AG08396 (cell line): ENCODE measurements at regions not wholly inside any gene's neighbourhood (a gene's known extent, or its start where the extent isn't known, plus 50 kb on each side); places are given as distances from the start of the nearest gene placed in this dataset.
"Not testable (repeated sequence)": the region's sequence is repeated elsewhere in the genome, so short reads cannot be mapped to it uniquely, and the experiment has no call there.

Source experiments
- DNase-seq: peaks from one replicate; pipeline ENCODE4 v3.0.0; 2012; ENCODE audit warnings: low spot score, mixed read lengths

DNA sequence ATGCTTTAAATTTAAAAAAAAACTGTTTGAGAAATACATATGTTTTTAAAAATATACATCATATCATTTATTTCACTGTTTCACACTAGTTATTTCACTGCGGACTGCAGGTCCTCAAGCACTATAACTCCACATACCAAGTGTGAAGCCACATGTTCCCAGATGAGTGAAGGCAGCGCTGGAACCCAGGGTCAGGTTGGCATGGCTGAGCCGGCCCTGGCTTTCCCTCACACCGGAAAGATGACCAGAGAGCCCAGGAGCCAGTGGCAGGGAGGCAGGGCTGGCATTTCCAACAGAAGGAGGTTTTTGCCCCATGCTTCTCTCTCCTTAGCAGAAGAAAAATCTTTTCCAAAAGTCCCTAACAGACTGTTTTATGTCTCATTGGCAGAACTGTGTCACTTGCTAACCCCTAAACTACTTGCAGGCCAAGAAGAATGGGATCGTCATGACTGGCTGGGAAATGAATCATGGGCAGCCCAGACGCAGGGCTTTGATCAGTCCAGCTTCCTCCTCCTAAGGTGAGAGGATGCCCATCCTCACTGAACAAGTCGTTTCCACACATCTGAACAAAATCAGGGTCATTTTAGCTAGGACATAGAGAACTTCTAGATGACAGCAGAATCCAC, 287.6 kb upstream of the HNRNPA3 start:
- DNase-seq, result no peak

DNA sequence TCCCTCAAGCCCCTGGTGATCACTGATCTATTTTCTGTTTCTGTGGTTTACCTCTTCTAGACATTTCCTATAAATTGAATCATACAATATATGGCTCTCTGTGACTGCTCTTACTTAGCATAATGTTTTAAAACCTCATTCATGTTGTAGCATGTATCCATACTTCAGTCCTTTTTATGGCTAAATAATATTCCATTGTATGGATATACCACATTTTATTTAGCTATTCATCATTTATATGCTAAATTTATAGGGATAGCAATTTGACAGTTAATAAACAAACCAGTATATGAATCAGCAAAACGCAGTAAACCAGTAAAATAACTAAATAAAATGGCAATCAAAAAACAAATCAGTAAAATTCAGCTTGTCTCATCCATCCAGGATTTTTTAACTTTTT, 286.1 kb upstream of the HNRNPA3 start:
- no peak for DNase-seq

DNA sequence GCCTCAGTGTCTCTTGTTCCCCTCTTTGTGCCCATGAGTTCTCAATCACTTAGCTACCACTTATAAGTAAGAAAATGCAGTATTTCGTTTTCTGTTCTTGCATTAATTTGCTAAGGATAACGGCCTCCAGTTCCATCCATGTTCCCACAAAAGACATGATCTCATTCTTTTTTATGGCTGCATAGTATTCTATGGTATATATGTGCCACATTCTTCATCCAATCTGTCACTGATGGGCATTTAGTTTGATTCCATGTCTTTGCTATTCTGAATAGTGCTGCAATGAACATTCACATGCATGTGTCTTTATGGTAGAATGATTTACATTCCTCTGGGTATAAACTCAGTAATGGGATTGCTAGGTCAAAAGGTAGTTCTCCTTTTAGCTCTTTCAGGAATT, 283.2 kb upstream of the HNRNPA3 start:
- not testable (repeated sequence) for DNase-seq

DNA sequence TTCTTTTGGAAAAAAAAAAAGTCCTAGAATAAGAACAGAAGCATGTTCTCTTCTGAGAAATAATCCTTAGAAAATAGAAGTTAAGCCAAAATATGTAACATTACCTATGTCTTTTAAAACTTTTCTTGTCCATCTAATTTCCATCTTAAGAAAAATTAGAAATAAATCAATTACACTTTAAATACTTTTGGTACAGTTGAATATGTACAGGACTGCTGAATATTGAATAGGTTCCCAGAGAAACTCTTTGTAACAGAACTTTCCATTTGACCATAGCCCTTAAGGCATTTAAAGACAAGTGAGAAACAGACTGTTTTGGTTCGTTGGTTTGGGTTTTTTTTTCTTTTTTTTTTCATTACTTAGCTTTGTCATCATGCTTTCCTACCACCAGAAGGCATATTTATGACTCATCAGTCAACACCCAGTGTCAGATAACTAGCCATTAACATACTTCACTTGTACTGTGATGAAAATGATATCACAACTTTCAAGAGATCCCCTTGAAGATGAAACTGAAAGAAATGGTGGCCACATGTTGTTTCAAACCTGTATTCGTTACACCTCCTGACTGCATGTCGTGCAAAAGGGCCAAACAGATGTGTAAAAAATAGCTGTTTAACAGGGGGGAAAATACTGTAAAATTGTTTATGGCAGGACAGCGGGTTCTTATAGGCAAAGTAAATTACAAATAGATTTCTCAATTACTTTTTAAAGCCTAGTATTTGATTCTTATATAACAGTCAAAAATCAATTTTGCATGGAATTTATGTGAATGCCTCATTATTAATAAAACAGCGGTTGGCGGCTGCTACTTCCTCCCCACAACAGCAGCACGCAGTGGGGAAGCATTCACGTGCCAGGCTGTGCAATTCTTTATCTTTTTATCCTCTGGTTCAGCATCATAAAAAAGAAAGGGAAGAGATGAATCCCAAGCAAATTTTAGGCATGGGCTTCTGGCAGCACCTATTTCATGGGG, 280.7 kb upstream of the HNRNPA3 start:
- DNase-seq, result no peak

DNA sequence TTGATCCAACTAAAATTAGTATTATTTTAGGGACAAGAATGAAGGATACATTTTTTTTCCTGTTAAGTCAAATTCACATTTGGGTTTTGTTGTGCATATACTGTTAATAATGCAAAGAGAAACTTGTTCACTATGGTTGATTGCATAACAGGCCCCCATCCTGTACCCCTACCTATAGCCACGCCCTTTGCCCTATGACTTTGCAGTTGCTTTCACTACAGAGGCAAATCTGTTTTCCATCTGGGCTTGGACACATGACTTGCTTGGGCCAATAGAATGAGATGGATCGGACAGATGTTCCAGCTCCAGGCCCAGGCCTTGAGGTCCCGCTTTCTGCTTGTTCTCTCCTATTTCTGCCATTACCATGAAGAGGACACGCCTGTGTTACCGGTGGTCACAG, 278.5 kb upstream of the HNRNPA3 start:
- no peak for DNase-seq

DNA sequence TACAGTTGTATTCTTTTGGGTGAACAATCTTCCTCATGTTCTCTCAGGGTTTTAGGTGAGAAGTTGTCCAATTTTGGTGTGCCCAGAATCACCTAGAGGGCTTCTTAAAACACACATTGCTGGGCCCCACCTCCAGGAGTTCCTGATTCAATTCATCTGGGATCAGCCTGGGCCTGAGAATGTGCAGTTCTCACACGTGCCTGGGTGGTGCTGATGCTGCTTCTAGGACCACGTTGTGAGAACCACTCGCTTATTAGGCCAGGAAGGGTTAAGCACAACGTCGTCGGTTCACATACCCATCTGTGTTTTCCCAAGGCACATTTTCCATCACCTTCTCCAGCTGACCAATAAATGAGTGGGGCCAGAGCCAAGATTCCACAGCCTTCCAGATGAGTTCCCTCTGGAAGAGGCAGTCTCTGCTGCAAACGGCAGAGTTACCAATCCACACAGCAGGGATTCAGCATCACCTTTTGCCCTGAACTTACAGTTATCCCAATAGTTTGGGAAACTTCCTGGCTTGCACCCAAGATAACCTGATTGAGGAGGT, 277.7 kb upstream of the HNRNPA3 start:
- no peak for DNase-seq

DNA sequence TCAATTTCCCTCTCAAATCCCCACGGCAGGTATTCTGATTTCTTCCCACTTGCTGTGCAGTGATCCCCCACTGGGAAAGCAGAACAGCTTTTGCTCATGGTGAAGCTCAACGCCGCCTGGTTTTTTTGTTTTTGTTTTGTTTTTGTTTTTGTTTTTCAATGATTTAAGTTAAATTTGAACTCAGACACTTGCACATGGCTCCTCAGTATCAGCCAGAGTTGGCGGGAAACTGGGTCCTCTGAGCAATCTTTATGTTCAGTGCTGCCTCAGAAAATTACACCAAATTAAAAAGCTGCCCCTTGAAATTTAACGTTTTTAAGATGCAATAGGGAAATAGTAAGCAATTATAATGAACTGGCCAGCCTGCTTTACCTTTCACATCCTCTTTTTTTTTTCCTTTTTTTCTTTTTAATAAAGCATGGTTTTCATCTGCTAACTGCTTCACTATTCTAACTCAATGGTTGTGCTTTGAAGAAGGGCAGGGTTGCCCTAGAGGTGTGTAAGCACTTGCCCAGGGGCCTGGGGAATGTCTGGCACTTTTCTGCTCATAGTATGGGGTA, 277.0 kb upstream of the HNRNPA3 start:
- DNase-seq, result no peak

DNA sequence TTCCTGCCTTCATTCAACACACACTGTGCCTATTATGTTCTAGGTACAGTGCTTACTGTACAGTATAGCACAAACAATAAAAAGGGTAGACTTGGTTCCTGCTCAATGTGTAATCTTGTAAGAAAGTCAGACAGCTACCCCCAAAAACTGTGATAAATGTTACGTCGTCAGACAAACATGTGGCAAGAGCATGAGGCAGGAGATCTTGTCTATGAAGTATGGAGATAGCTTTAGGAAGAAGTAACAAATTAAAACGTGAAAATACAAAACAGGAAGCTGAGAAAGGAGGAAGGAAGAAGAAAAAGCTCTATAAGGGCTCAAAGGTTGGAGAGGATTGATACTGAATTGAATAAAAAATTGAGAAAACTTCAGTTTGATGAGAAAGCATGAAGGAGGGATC, 276.2 kb upstream of the HNRNPA3 start:
- DNase-seq, result no peak

DNA sequence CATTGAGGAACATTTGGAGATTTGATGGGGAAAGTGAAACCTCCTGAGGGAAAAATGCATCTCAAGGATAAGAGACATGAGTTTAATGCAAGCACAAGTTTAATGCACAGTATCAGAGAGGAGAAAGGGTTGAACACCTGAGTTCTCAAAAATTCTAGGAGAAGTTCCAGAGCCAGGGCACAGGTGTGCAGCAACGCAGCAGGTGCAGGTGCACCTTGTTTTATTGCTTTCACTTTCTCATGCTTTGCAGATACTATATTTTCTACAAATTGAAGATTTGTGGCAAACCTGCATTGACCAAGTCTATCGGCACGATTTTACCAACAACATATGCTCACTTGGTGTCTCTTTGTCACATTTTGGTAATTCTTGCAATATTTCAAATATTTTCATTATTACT, 267.6 kb upstream of the HNRNPA3 start:
- DNase-seq, result no peak

DNA sequence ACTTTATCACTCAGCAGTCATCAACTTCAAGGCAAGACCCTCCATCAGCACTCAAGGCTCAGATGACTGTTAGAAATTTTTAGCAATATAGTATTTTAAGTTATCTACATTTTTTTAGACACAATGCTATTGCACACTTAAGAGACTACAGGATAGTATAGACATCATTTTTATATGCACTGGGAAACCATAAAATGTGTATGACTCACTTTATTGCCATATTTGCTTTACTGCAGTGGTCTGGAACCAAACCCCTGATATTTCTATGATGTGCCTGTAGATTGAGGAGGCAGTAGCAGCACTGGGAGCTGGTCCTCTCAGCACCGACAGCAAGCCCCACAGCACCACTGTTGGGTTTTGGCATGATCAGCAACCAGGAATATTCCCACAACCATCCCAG, 264.8 kb upstream of the HNRNPA3 start:
- no peak for DNase-seq

DNA sequence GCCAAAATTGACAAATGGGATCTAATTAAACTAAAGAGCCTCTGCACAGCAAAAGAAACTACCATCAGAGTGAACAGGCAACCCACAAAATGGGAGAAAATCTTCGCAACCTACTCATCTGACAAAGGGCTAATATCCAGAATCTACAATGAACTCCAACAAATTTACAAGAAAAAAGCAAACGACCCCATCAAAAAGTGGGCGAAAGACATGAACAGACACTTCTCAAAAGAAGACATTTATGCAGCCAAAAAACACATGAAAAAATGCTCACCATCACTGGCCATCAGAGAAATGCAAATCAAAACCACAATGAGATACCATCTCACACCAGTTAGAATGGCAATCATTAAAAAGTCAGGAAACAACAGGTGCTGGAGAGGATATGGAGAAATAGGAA, 261.4 kb upstream of the HNRNPA3 start:
- not testable (repeated sequence) for DNase-seq

DNA sequence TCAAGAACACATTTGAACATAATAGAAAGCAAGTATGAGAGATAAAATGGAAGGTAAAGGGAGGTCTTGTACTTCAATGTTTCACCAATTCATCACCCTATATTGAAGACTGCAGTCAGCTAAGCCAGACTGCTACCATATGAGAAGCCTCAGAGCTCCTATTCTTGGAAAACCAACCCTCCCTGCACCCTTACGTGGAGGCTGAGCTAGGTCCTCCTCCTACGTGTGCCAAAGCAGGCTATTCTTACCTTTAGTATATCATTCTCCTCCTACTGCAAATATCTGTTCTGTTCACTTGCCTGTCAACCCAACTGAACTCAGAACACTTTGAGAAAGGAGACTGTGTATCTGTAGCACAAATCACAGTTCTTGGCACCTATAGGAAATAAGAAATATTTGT, 255.8 kb upstream of the HNRNPA3 start:
- no peak for DNase-seq

DNA sequence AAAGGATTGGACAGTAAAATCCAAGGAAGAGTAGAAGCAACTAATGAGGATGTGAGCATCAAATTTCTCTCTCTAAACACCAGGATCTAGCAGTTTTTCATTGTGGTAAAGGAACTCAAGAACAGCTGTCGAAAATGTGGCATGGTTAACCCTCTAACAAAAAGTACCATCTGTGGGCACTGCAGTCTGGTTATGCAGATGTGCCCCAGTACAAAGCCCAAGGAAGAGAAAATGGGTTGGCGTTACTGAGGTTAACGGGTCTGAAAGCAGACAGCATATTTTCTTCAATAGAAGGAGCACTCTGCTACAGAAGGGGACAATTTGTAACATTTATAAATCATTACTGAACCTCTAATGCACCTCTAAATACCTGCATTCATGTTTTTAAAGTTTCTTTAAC, 253.0 kb upstream of the HNRNPA3 start:
- DNase-seq, result no peak

DNA sequence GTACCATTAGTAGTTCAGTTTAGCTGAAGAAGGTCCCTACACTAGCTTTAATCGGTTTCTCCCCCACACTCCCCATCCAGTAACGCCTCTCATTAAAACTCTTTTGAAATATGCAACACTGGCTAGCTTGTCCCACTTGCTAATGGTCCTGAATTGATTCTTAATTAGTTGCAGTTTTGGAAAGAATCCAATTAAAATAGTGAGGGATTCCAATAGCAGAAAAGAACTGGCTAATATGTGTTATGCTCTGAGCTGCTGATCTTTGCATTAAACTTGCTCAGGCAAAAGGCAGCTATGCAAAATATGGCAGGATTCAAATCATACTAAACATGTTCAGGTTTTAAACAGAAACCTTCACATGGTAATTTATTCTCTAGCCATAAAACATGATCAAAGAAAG, 252.5 kb upstream of the HNRNPA3 start:
- no peak for DNase-seq

DNA sequence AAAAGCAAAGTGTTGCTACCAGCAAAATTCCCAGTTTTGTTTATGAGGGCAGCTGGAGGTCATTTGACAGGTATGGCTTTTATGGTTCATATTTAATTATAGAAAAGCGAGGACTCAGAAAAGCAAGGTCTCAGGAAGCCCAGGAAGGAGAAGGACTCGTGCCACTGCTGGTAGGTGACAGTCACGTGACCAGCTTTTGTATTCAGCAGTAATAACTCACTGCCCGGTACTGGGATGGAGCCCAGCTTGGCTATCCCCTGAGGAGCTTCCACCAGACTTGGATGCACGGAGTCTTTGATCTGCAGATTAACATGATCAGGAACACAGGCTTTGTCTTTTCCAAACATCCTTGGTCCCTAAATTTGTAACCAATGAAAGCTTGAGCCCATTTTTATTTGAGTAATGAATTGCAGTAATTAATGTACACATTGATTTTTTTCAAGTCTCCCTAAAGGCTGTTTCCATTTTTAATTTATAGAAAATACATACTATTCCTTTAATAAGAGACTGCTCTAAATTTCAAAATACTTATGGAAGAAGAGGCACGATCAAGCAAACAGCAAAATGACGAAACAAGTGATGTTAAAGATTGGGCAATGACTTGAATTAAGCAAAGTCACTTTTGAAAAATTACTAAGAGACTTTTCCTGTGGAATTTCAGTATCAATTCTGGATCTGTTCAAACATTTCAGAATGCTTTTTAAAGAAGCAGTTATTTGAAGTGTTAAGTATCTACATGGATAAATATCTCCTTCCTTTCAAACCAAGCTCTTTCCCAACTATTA, 251.7 kb upstream of the HNRNPA3 start:
- no peak for DNase-seq

DNA sequence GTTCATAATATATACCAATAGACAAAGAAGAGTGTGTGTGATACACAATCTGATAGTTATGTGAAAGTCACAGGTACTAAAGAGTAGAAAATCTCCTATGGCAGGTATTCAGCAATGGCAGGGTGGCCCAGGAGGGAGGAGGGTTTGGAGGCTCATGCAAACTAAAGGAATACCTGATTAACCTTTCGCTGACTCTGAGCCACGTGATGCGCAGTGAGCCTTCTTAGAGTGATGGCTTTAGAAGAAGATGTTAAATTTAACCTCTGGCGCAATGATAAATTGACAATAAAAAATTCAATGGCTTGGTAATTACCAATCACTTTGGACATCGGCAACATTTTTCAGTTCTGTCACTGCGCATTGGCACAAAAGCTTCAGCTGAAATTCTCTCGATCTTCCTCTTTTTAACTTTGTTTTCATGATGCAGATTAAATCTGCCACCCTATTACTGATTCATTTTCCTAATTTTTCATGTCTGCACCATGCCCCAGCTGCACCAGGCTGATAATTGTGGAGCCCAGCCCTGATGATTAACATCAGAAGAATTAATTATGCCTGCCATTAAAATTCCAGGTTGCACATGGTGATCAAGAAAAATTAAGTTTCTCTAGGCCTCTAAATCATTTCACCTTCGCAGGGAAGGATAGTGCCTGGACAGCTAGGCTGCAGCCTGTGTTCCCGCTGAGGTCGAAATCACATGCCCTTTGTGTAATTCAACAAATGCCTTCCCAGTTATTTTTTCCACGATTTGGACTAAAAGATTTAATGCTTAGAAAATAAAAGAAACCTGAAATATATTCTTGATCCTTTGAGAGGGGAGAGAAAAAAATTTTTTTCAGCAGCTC, 250.6 kb upstream of the HNRNPA3 start:
- DNase-seq, result no peak

DNA sequence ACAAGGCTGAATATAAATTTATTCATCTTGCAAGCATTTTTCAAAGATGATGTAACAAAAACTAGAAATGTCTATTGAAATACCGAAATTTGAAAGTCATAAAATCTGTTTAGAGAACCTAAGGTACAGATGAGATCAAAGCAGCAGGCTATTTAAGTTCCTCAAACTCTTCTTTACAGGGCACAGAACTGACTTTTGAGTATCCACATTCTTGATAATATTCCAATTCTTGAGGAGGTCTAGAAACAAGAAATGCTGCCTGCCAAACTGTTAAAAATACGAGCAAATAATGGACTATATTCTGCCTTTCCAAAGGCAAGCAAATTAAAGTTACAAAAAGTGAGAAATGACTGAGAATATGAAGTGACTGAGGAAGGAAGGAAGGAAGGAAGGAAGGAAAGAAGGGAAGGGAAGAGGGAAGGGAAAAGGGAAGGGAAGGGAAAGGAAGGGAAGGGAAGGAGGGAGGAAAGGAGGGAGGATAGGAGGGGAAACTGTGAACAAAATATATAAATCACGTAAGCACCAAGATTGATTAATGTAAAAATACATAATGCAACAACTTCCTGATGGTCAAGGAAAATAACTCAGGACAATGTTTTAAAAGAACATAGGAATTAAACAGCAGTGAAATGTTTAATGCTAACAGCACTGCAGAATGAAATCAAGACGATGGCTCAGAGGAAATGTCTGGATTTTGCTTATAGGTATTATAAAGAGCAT, 248.9 kb upstream of the HNRNPA3 start:
- no peak for DNase-seq

DNA sequence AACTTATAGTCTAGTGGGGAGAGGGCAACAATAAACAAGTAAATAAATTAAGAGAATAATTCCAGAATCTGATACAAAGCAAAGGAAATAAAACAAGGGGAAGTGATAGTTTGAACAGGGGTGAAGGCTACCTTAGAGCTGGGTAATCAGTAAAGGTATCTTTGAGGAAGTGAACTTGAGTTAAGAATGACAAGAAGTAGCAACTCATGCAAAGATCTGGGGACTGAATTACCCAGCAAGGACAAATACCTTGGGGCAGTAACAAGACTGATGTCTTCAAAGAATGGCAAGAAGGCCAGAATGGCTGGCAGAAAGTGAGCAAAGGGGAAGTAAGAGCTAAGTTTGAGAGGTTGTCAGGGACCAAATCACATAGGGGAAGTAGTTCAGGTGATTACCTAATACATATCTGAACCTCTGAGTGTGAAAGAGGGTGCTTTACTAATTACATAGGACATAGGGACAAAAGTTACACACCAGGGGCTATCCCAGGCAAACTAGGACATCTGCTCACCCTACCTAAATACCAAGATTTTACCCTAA, 244.6 kb upstream of the HNRNPA3 start:
- no peak for DNase-seq

DNA sequence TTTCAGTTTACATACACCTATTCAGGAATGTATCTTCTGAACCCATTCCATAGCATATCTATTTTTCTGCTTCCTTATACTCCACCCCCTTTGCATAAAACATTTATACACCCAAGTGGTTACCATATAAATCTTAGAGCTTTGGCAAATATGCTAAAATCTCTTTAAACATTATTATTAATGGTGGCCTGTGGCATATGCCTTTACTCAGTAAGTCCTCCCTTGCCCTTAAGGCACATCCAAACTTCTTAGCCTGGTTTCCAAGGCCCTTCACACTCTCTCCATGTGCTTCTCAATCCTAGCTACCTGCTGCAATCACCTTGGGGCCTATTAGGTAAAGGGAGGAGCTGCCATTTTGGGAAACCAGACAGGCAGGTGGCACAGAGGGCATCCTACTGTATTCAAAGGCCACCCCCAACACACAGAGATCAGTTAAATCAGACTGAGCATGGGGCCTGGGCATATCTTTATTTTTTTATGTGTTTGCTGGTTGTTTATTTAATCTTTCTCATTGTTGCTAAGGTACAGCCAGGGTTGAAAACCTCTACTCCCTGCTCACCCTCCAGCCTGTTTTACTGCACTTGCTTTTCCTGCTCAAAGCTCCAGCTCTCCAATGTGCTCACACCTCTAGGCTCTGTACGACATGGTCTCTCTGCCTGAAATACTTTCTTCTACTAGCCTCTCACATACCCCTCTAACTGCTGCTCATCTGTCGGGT, 242.8 kb upstream of the HNRNPA3 start:
- DNase-seq, result no peak
